ENCODE measurements at regions not wholly inside any gene's neighbourhood (a gene's known extent, or its start where the extent isn't known, plus 50 kb on each side); places are given as distances from the start of the nearest gene placed in this dataset.

GRCh38 chr6:14511061-14511586, 393.6 kb downstream of the CD83 start:
- TF ChIP-seq CTCF (IDR thresholded peaks at IDR 0.05; ENCODE audit: low read depth, low read length) = no peak
- H3K4me3 ChIP-seq (ENCODE audit: low read depth, low read length) = no peak overlapping the region

GRCh38 chr6:14512246-14512645, 394.7 kb downstream of the CD83 start:
- TF ChIP-seq CTCF (IDR thresholded peaks at IDR 0.05; ENCODE audit: low read depth, low read length) = no peak
- no peak overlapping the region for H3K4me3 ChIP-seq (ENCODE audit: low read depth, low read length)

- H3K4me3 ChIP-seq (ENCODE audit: low read depth, low read length) = no peak overlapping the region
- TF ChIP-seq CTCF (IDR thresholded peaks at IDR 0.05; ENCODE audit: low read depth, low read length) = no peak
Observed at GRCh38 chr6:14513496-14514393, 396.2 kb downstream of the CD83 start.

DNA sequence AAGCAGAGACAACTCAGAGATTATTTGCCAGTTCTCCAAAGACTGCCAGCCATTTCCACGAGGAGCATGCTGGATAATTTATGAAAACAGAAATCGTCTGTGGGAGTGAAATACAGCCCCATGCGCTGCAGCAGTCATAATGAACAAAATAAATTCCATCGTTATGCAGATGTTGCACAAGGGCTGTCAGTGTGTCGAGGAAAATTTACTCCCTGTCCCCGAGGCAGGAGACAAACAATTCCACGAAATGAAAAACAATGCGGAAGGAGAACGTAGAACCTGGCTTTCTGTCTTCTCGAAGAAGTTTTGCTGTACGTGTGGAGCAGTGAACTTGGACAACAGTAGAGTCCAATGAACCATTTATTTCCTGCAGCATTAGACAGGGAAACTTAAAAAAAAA, 399.4 kb downstream of the CD83 start:
- H3K4me3 ChIP-seq (ENCODE audit: low read depth, low read length) = no peak overlapping the region

DNA sequence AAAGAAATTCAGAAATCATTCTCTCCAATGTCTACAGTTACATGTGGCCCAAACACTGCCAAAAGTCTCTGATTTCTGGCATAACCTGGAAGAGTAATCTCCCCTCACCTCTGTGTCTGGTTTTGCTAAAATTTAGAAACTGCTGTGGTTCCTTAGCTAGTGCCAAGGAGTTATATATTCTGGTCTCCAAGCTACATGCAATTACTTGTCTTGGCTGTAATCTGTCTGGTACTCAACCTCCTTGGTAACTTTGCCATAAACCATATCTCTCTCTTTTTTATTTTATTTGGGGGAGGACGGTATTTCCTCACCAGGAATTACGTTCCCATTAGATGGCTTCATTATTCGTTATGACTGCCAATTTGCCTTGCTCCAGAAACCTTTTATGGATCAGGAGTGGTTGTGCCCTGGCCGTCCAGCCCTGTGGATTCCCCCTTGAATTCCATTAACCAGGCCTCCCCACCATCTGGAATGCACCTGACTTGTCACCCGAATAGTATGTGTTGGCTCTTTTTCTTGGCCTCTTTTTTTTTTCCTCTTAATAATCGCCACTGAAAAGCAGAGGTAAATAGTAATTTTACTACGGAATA, 400.0 kb downstream of the CD83 start:
- no peak overlapping the region for H3K4me3 ChIP-seq (ENCODE audit: low read depth, low read length)
- no peak for TF ChIP-seq CTCF (IDR thresholded peaks at IDR 0.05; ENCODE audit: low read depth, low read length)

More for the DNA sequence above, 399.4 kb downstream of the CD83 start:
- no peak for TF ChIP-seq CTCF (IDR thresholded peaks at IDR 0.05; ENCODE audit: low read depth, low read length)

- no peak overlapping the region for H3K4me3 ChIP-seq (ENCODE audit: low read depth, low read length)
- no peak for TF ChIP-seq CTCF (IDR thresholded peaks at IDR 0.05; ENCODE audit: low read depth, low read length)
Observed at GRCh38 chr6:14518515-14519217, 401.1 kb downstream of the CD83 start.

All from WI38 (cell line).